ENCODE measurements at regions not wholly inside any gene's neighbourhood (a gene's known extent, or its start where the extent isn't known, plus 50 kb on each side); places are given as distances from the start of the nearest gene placed in this dataset.

DNA sequence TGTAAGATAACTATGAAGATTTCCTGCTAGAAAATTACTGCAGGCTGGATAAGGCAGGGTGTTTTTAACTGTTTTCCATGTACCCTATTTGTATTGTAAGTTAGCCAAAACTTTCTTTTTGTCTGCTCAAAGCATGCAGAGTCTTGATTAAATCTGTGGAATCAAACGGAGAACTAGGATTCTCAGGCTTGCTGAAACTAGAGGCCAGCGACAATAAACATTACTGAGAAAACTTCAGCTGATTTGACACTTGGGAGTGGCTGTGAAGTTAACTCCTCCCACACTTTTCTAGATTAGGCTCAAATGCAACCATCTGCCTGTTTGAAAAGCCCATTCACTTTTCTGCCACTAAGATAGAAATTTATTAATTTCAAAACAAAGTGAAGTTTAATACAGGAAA, 153.2 kb upstream of the FRMD4B start:
- Histone ChIP-seq H3K36me3 (no peaks in the 10 kb centered on the region), H3K27me3 (peaks cover 2% of the 10 kb centered on the region), H3K4me3 (no peak overlapping the region), H3K9me3 (ENCODE audit: low read depth) (no peaks in the 10 kb centered on the region), H3K4me1 (ENCODE audit: low read depth) (peaks cover 17% of the 10 kb centered on the region), H3K27ac (no peak overlapping the region)
- DNase-seq (ENCODE audit: low read depth in 1 of 2, low spot score in 1 of 2): no peak
- no peak for TF ChIP-seq CTCF (IDR thresholded peaks at IDR 0.05; ENCODE audit: low read depth, low read length)

- no peak for DNase-seq (ENCODE audit: low read depth in 1 of 2, low spot score in 1 of 2)
- no peak for TF ChIP-seq CTCF (IDR thresholded peaks at IDR 0.05; ENCODE audit: low read depth, low read length)
- H3K36me3 ChIP-seq: no peaks in the 10 kb centered on the region
Measured at GRCh38 chr3:69538281-69538680, 152.4 kb upstream of the FRMD4B start.

GRCh38 chr3:69536306-69537020, 150.6 kb upstream of the FRMD4B start:
- DNase-seq (ENCODE audit: low read depth in 1 of 2, low spot score in 1 of 2): no peak
- Histone ChIP-seq H3K4me1 (ENCODE audit: low read depth) (peaks cover 22% of the 10 kb centered on the region), H3K9me3 (ENCODE audit: low read depth) (no peaks in the 10 kb centered on the region), H3K27ac (no peak overlapping the region), H3K27me3 (no peaks in the 10 kb centered on the region), H3K4me3 (no peak overlapping the region), H3K36me3 (no peaks in the 10 kb centered on the region)
- no peak for TF ChIP-seq CTCF (IDR thresholded peaks at IDR 0.05; ENCODE audit: low read depth, low read length)

More at GRCh38 chr3:69538281-69538680, 152.4 kb upstream of the FRMD4B start:
- H3K4me1 ChIP-seq (ENCODE audit: low read depth): peaks cover 15% of the 10 kb centered on the region
- H3K9me3 ChIP-seq (ENCODE audit: low read depth): no peaks in the 10 kb centered on the region
- H3K4me3 ChIP-seq: no peak overlapping the region
- no peak overlapping the region for H3K27ac ChIP-seq
- no peaks in the 10 kb centered on the region for H3K27me3 ChIP-seq

- TF ChIP-seq CTCF (IDR thresholded peaks at IDR 0.05; ENCODE audit: low read depth, low read length): no peak
- no peak overlapping the region for H3K4me3 ChIP-seq
- no peak overlapping the region for H3K27ac ChIP-seq
- peaks cover 22% of the 10 kb centered on the region for H3K4me1 ChIP-seq (ENCODE audit: low read depth)
- no peaks in the 10 kb centered on the region for H3K9me3 ChIP-seq (ENCODE audit: low read depth)
- no peaks in the 10 kb centered on the region for H3K36me3 ChIP-seq
- no peak for DNase-seq (ENCODE audit: low read depth in 1 of 2, low spot score in 1 of 2)
- H3K27me3 ChIP-seq: no peaks in the 10 kb centered on the region
Measured at GRCh38 chr3:69535613-69536012, 149.7 kb upstream of the FRMD4B start.

DNA sequence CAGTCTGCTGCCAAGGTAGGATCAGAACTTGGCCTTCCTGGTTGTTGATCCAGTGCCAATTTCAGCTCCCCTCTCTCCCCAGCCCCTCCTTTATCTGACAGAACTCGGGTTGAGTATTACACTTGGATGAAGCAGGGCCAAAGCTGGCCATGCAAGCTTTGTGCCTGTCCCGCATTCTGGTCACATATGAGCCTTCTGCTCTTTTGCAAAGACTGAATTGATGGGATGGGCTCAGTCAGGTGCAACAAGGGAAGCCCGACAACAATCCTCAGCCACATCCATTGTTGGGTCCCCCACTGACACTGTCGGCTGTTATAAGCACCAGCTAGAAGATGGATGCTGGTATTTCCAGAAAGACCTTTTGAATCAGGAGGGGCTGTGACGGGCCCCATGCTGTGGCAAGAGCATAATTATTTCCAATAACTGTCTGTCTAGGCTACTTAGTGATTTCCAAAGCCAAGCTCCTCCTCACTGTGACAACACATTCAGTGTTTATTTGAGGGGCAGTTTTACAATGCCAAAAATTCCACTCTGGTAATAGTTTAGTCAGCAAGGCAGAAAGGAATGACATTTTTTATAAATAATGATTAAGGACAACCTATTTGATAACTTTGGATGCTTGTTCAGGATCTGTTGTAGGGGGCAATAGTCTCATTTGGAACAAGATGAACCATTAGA, 146.8 kb upstream of the FRMD4B start:
- peaks cover 11% of the 10 kb centered on the region for H3K4me1 ChIP-seq (ENCODE audit: low read depth)
- no peak overlapping the region for H3K4me3 ChIP-seq
- no peak for TF ChIP-seq CTCF (IDR thresholded peaks at IDR 0.05; ENCODE audit: low read depth, low read length)
- H3K27ac ChIP-seq: no peak overlapping the region
- no peaks in the 10 kb centered on the region for H3K9me3 ChIP-seq (ENCODE audit: low read depth)
- H3K36me3 ChIP-seq: no peaks in the 10 kb centered on the region
- H3K27me3 ChIP-seq: no peaks in the 10 kb centered on the region
- DNase-seq (ENCODE audit: low read depth in 1 of 2, low spot score in 1 of 2): peak in 1 of 2 donors; percentile 17

Data from cardiac muscle cell (in vitro differentiated cells and primary cell).